Pons (tissue), 1 donor: ENCODE measurements at regions not wholly inside any gene's neighbourhood (a gene's known extent, or its start where the extent isn't known, plus 50 kb on each side); places are given as distances from the start of the nearest gene placed in this dataset.
A peak's percentile ranks its signal among the peaks of the same experiment; 100 is the strongest.

Experiments
- DNase-seq: peaks from one replicate; pipeline ENCODE4 v3.0.0-alpha.2; 2016; ENCODE audit warnings: low spot score

- no peak for DNase-seq
These were observed 391.2 kb downstream of the ANKRD50 start for GRCh38 chr4:124321364-124321763.

- DNase-seq, result peak; percentile 48
These were observed 390.1 kb downstream of the ANKRD50 start for GRCh38 chr4:124322234-124323065.

- DNase-seq, result no peak
These were observed 386.8 kb downstream of the ANKRD50 start for GRCh38 chr4:124325690-124326089.

GRCh38 chr4:124329134-124329533, 383.4 kb downstream of the ANKRD50 start:
- DNase-seq, result no peak

- DNase-seq, result no peak
These were observed 382.5 kb downstream of the ANKRD50 start for GRCh38 chr4:124330045-124330444.

GRCh38 chr4:124331781-124332180, 380.8 kb downstream of the ANKRD50 start:
- DNase-seq, result no peak

- DNase-seq, result no peak
These were observed 379.1 kb downstream of the ANKRD50 start for GRCh38 chr4:124333466-124333865.

- peak; percentile 70 for DNase-seq
These were observed 378.4 kb downstream of the ANKRD50 start for GRCh38 chr4:124334119-124334518.

GRCh38 chr4:124337874-124338273, 374.7 kb downstream of the ANKRD50 start:
- no peak for DNase-seq

- no peak for DNase-seq
These were observed 368.8 kb downstream of the ANKRD50 start for GRCh38 chr4:124343661-124344171.

GRCh38 chr4:124372916-124373315, 339.6 kb downstream of the ANKRD50 start:
- DNase-seq, result no peak

- DNase-seq, result no peak
These were observed 326.4 kb downstream of the ANKRD50 start for GRCh38 chr4:124386163-124386562.

GRCh38 chr4:124386648-124387047, 325.9 kb downstream of the ANKRD50 start:
- no peak for DNase-seq

GRCh38 chr4:124389591-124389990, 322.9 kb downstream of the ANKRD50 start:
- no peak for DNase-seq

GRCh38 chr4:124390861-124391260, 321.7 kb downstream of the ANKRD50 start:
- DNase-seq, result no peak

GRCh38 chr4:124396333-124396732, 316.2 kb downstream of the ANKRD50 start:
- no peak for DNase-seq

GRCh38 chr4:124401606-124402005, 310.9 kb downstream of the ANKRD50 start:
- DNase-seq, result no peak

GRCh38 chr4:124409044-124409443, 303.5 kb downstream of the ANKRD50 start:
- no peak for DNase-seq

- DNase-seq, result no peak
These were observed 298.1 kb downstream of the ANKRD50 start for GRCh38 chr4:124414276-124415040.

- DNase-seq, result no peak
These were observed 297.4 kb downstream of the ANKRD50 start for GRCh38 chr4:124415146-124415545.

- no peak for DNase-seq
These were observed 295.2 kb downstream of the ANKRD50 start for GRCh38 chr4:124417371-124417770.

GRCh38 chr4:124420166-124420695, 292.3 kb downstream of the ANKRD50 start:
- DNase-seq, result no peak

GRCh38 chr4:124423160-124423559, 289.4 kb downstream of the ANKRD50 start:
- no peak for DNase-seq
